Mucosa of descending colon (tissue), 3 donors: ENCODE measurements at regions not wholly inside any gene's neighbourhood (a gene's known extent, or its start where the extent isn't known, plus 50 kb on each side); places are given as distances from the start of the nearest gene placed in this dataset.

Experiments used
- ATAC-seq: fragments of 200-7000 bp; cut with Tn5 transposase; one replicate; pipeline ENCODE4 v1.9.1; 2020; ENCODE audit warnings: mild to moderate bottlenecking, moderate library complexity
- DNase-seq, 3 donors: peaks; one replicate each; pipeline ENCODE4 v3.0.0-alpha.2; 2020
- H3K36me3 ChIP-seq: fragments of 200-600 bp; one replicate; pipeline ENCODE4 v1.8.0; 2021; ENCODE audit warnings: low read depth, mild to moderate bottlenecking
- H3K4me1 ChIP-seq: fragments of 200-600 bp; one replicate; pipeline ENCODE4 v1.8.0; 2021; ENCODE audit warnings: low read depth, mild to moderate bottlenecking
- H3K4me3 ChIP-seq: fragments of 200-600 bp; one replicate; pipeline ENCODE4 v1.8.0; 2021; ENCODE audit warnings: mild to moderate bottlenecking
- H3K9me3 ChIP-seq: fragments of 200-600 bp; one replicate; pipeline ENCODE4 v1.8.0; 2021; ENCODE audit warnings: mild to moderate bottlenecking
- intact Hi-C, 2 donors: fragments of 100-400 bp; cut with DNase I in 1 of 2; cut with micrococcal nuclease in 1 of 2; formaldehyde crosslinking; loops; one replicate each; pipeline versions ENCODE4 v1.11.0 to v1.11.1; 2022; cut with DNase I, micrococcal nuclease
- TF ChIP-seq, protein P1 (sequence below): fragments of 200-600 bp; IDR thresholded peaks from one replicate; pipeline ENCODE4 v1.8.0; 2022; ENCODE audit warnings: antibody characterized with exemption, mild to moderate bottlenecking
- donor health status: DM: no; HTN: no; CAD: no; lungs with moderate emphysema.
- donor health status: DM: no; HTN: no; CAD: no.
- donor health status: DM: no; HTN: yes; CAD: no.

DNA sequence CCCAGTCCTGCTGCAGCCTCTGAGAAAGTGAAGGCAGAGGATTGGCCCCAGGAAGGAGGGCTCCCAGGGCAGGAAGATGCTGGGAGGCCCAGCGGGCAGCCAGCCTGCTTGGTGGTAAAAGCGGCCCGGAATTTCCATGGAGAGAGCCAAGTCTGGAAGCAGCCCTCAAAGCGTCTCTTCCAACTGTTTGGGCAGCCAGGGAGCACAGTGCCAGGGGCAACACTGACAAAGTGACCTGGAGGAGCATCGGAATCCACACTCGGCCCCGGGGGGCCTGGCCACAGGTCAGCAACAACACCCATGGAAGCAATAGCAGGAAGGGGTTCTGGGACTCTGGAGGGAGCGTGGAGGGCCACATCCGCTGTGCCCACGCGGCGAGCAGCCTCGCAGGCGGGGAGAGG lies 63.2 kb upstream of the FGFR2 start:
- Histone ChIP-seq H3K4me3 (no peak overlapping the region), H3K4me1 (no peaks in the 10 kb centered on the region), H3K36me3 (no peaks in the 10 kb centered on the region), H3K9me3 (no peaks in the 10 kb centered on the region)
- ATAC-seq (no peak), DNase-seq (no peak)
- TF ChIP-seq, protein P1, sequence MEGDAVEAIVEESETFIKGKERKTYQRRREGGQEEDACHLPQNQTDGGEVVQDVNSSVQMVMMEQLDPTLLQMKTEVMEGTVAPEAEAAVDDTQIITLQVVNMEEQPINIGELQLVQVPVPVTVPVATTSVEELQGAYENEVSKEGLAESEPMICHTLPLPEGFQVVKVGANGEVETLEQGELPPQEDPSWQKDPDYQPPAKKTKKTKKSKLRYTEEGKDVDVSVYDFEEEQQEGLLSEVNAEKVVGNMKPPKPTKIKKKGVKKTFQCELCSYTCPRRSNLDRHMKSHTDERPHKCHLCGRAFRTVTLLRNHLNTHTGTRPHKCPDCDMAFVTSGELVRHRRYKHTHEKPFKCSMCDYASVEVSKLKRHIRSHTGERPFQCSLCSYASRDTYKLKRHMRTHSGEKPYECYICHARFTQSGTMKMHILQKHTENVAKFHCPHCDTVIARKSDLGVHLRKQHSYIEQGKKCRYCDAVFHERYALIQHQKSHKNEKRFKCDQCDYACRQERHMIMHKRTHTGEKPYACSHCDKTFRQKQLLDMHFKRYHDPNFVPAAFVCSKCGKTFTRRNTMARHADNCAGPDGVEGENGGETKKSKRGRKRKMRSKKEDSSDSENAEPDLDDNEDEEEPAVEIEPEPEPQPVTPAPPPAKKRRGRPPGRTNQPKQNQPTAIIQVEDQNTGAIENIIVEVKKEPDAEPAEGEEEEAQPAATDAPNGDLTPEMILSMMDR = no peak
- intact Hi-C loops = no loop called here

DNA sequence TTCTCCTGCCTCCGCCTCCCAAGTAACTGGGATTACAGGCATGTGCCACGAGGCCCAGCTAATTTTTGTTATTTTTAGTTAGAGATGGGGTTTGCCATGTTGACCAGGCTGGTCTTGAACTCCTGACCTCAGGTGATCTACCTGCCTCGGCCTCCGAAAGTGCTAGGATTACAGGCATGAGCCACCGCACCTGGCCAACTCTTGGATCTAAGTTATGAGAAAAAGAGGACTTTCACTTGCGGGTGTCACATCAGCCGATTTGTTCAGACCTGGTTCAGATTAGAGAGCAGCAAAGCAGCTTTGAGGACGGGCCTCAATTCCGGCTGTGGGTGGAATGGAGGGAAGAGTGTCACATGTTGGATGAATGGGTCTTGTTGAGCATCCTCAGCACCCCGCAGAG lies 61.0 kb upstream of the FGFR2 start:
- ATAC-seq = no peak
- intact Hi-C loops = no loop called here
- TF ChIP-seq, protein P1 = no peak
- no peaks in the 10 kb centered on the region for H3K4me1 ChIP-seq
- no peaks in the 10 kb centered on the region for H3K9me3 ChIP-seq
- no peak for DNase-seq
- no peak overlapping the region for H3K4me3 ChIP-seq
- H3K36me3 ChIP-seq = no peaks in the 10 kb centered on the region

DNA sequence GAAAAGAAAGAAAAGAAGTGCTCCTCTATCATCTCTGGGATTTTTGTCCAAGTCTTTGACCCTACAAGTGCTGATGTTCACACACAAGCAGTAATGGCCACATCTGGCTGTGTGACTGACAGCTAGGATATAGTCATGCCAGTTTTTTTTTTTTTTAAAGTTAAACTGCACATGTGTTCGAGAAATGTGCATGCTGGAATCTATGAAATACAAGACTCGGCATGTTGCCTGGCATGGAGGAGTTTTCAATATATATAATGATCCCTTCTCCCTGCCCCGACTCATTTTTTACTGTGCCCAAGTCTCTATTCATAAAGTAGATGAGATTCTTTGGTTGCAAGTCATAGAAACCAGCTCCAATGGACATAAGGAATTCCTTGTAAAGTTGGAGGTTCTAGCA lies 60.4 kb upstream of the FGFR2 start:
- no peaks in the 10 kb centered on the region for H3K9me3 ChIP-seq
- no peaks in the 10 kb centered on the region for H3K4me1 ChIP-seq
- intact Hi-C loops = no loop called here
- TF ChIP-seq, protein P1 = no peak
- DNase-seq (no peak), ATAC-seq (no peak)
- H3K36me3 ChIP-seq = no peaks in the 10 kb centered on the region
- no peak overlapping the region for H3K4me3 ChIP-seq

DNA sequence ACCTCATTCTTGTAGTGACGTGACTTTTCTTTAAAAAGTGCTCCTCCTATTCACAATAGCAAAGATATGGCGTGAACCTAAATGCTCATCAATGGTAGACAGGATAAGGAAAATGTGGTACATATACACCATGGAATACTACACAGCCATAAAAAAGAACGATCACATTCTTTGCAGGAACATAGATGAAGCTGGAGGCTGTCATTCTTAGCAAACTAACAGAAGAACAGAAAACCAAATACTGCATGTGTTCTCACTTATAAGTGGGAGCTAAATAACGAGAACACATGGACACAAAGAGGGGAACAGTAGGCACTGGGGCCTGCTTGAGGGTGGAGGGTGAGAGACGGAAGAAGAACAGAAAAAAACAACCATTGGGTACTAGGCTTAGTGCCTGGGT lies 59.9 kb upstream of the FGFR2 start:
- Histone ChIP-seq H3K4me1 (no peaks in the 10 kb centered on the region), H3K36me3 (no peaks in the 10 kb centered on the region), H3K9me3 (no peaks in the 10 kb centered on the region), H3K4me3 (no peak overlapping the region)
- intact Hi-C loops = no loop called here
- TF ChIP-seq, protein P1 = no peak
- no peak for DNase-seq
- ATAC-seq = no peak

DNA sequence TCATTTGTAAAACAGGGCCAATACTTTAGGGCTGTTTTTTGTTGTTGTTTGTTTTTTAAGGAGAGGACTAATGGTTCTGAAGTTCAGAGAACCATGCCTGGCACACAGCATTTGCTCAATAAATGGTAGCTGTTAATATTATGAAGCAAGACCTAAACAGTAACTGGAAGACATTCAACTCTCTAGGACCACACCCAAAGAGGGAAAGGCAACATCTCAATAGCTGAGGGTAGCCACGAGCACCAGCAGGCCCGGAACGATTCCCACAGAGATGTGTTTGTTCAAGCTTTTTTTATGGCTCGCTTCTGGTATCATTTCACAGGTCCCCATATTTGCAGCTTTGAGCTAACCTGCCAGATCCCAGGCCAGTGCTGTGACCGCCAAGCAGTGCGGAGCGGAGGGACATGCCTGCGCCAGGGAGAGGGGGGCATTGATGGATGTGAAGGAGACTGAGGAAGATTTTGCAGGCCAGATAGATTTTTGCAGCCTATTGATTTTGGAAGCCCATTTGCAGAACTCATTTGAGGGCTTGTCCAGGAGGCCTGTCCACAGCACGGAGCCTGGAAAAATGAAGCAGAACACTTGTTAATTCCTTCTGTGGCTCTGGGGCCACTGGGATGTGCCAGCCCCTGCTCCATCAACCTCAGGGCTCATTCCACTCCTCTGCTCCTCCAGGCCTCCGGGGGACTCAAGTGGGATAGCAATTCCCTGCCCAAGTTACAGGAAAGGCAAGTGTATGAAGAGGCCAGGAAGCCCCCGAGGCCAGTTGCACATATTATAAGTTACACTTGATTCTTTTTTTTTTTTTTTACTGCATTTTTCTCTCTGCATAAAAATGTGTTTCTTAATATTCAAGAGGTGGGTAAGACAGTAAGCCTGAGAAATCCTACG lies 57.3 kb upstream of the FGFR2 start:
- TF ChIP-seq, protein P1 = no peak
- ATAC-seq = peak; percentile 35

More for the DNA sequence above, 57.3 kb upstream of the FGFR2 start:
- Histone ChIP-seq H3K4me3 (no peak overlapping the region), H3K9me3 (no peaks in the 10 kb centered on the region), H3K36me3 (no peaks in the 10 kb centered on the region), H3K4me1 (no peaks in the 10 kb centered on the region)
- intact Hi-C loops = no loop called here
- no peak for DNase-seq
